PC-3 (cell line): ENCODE measurements at regions not wholly inside any gene's neighbourhood (a gene's known extent, or its start where the extent isn't known, plus 50 kb on each side); places are given as distances from the start of the nearest gene placed in this dataset.
A peak's percentile ranks its signal among the peaks of the same experiment; 100 is the strongest.

Experiments used
- ATAC-seq: fragments of 200-7000 bp; cut with Tn5 transposase; 2 replicates; pipeline ENCODE4 v1.9.1; 2020; ENCODE audit warnings: mild to moderate bottlenecking, moderate library complexity
- BruUV-seq: library from RNA; stranded (reverse); fragments of 400-500 nt; replicated peaks from 2 replicates; lab custom pipeline; 2021; lab: Mats Ljungman, UMichigan
- CTCF ChIA-PET: fragments of 300-600 bp; sonication (Branson Sonifier 250); formaldehyde crosslinking; loops from one replicate; lab custom pipeline; 2022; ENCODE audit warnings: antibody characterized with exemption; lab: Charles Lee
- POLR2A ChIA-PET: fragments of 300-600 bp; sonication (Branson Sonifier 250); formaldehyde crosslinking; loops from one replicate; lab custom pipeline; 2022; ENCODE audit warnings: antibody characterized with exemption; ENCODE audit not compliant: unreplicated experiment; lab: Charles Lee
- DNase-seq: peaks from one replicate; pipeline ENCODE4 v3.0.0-alpha.2; 2015
- H2AFZ ChIP-seq: fragments of 300-600 bp; sonication (generic); 2 replicates; pipeline ENCODE4 v1.6.0; 2016; ENCODE audit warnings: antibody characterized with exemption, low read length
- H3F3A ChIP-seq: fragments of 300-600 bp; sonication (generic); one replicate; pipeline ENCODE4 v1.6.0; 2017; ENCODE audit warnings: antibody characterized with exemption, low read length, control low read depth, mild to moderate bottlenecking; ENCODE audit not compliant: unreplicated experiment
- H3K27ac ChIP-seq: fragments of 300-600 bp; sonication (generic); 2 replicates; pipeline ENCODE4 v1.5.1; 2016; ENCODE audit warnings: mild to moderate bottlenecking, low read length
- H3K27me3 ChIP-seq: fragments of 300-600 bp; sonication (generic); 2 replicates; pipeline ENCODE4 v1.6.1; 2016; ENCODE audit warnings: low read length, mixed read lengths
- H3K36me3 ChIP-seq: fragments of 300-600 bp; sonication (generic); 2 replicates; pipeline ENCODE4 v1.6.1; 2016; ENCODE audit warnings: low read depth, mixed run types, low read length, mixed read lengths
- H3K4me1 ChIP-seq: fragments of 300-600 bp; sonication (generic); 2 replicates; pipeline ENCODE4 v1.5.1; 2016; ENCODE audit warnings: low read length; ENCODE audit not compliant: insufficient read depth
- H3K4me2 ChIP-seq: fragments of 300-600 bp; sonication (generic); 2 replicates; pipeline ENCODE4 v1.6.0; 2016; ENCODE audit warnings: low read length
- H3K4me3 ChIP-seq: fragments of 300-600 bp; sonication (generic); 2 replicates; pipeline ENCODE4 v1.5.1; 2016; ENCODE audit warnings: mild to moderate bottlenecking, low read length, mixed read lengths
- H3K79me2 ChIP-seq: fragments of 300-600 bp; sonication (generic); 2 replicates; pipeline ENCODE4 v1.6.1; 2017; ENCODE audit warnings: low read length, mixed read lengths
- H3K9ac ChIP-seq: fragments of 300-600 bp; sonication (generic); 2 replicates; pipeline ENCODE4 v1.6.0; 2016; ENCODE audit warnings: mild to moderate bottlenecking, low read length
- H3K9me2 ChIP-seq: fragments of 300-600 bp; sonication (generic); replicated peaks from 2 replicates; pipeline ENCODE4 v1.6.1; 2016; ENCODE audit warnings: mixed run types, low read length, mixed read lengths
- H3K9me3 ChIP-seq: fragments of 300-600 bp; sonication (generic); 2 replicates; pipeline ENCODE4 v1.6.1; 2016; ENCODE audit warnings: low read length, mixed read lengths
- H4K20me1 ChIP-seq: fragments of 300-600 bp; sonication (generic); 2 replicates; pipeline ENCODE4 v1.6.1; 2016; ENCODE audit warnings: low read length, mixed read lengths
- EZH2 ChIP-seq: fragments of 300-600 bp; sonication (generic); IDR thresholded peaks from one replicate; pipeline ENCODE4 v1.6.1; 2017; ENCODE audit warnings: antibody characterized with exemption, mild to moderate bottlenecking, low read length; ENCODE audit not compliant: unreplicated experiment
- EZH2phosphoT487 ChIP-seq: fragments of 300-600 bp; sonication (generic); IDR thresholded peaks from 2 replicates; pipeline ENCODE4 v1.6.1; 2018; ENCODE audit warnings: mild to moderate bottlenecking, antibody characterized with exemption, low read length, borderline replicate concordance
- intact Hi-C: fragments of 100-400 bp; cut with micrococcal nuclease; formaldehyde crosslinking; loops from 2 replicates; pipeline ENCODE4 v1.9.0; 2023
- TF ChIP-seq, protein P1 (sequence below): fragments of 300-600 bp; sonication (generic); conservative IDR thresholded peaks from 2 replicates; pipeline ENCODE4 v1.5.1; 2017; ENCODE audit warnings: antibody characterized with exemption, low read depth, mild to moderate bottlenecking, low read length

DNA sequence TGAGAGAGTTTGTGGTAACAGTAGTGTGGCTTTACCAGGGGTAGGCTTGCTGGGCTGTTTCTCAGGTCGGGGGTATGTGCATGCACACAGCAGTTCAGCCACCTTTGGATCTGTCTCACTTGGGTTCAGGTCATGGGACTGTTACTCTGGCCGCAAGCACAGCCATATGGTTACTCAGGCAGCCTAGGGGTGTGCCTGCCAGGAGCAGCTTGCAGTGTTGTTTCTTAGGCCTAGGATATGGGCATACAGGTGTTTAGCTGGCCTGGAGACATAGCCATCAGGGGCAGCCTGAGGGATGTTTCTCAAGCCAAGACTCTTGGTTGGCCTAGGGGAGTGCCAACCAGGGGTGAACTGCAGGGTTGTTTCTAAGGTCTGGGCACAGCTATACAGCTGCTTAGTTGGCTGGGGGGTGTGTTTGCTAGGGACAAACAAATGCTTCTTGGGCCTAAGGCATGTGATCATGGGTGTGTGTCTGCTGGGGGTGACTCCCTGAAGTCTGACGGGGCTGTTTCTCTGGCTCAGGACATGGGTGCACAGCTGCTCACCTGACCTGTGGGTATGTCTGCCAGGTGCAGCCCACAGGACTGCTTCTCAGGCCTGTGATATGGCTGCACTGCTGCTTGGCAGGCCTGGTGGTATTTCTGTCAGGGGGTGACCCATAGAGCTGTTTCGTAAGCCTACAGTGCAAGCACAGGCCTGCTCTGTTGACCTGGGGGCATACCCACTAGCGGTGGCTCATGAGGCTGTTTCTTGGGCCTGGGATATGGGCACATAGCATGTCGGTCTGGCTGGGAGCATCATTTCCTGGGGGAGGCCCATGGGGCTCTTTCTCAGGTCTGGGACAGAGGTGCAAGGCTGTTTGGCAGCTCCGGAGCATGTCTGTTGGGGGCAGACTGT is 168.0 kb upstream of the THRB start:
- no TSS peak for BruUV-seq
- no peaks in the 10 kb centered on the region for H3K9me3 ChIP-seq
- POLR2A ChIA-PET, result no interaction called here
- no peaks in the 10 kb centered on the region for H4K20me1 ChIP-seq
- no peak for DNase-seq
- CTCF ChIA-PET, result interaction anchor here (0.6 kb wide), 1 partner anchor 18 kb away, joined by 5 read pairs; no protein-coding TSS in a partner anchor
- peak; percentile 7; the same call in 1 of the 2 replicates for ATAC-seq
- no peak overlapping the region for H2AFZ ChIP-seq
- no peaks in the 10 kb centered on the region for H3K36me3 ChIP-seq
- no peaks in the 10 kb centered on the region for H3K9me2 ChIP-seq
- intact Hi-C loops, result no loop called here
- H3K27me3 ChIP-seq, result no peaks in the 10 kb centered on the region
- TF ChIP-seq EZH2phosphoT487, result no peak
- TF ChIP-seq, protein P1, sequence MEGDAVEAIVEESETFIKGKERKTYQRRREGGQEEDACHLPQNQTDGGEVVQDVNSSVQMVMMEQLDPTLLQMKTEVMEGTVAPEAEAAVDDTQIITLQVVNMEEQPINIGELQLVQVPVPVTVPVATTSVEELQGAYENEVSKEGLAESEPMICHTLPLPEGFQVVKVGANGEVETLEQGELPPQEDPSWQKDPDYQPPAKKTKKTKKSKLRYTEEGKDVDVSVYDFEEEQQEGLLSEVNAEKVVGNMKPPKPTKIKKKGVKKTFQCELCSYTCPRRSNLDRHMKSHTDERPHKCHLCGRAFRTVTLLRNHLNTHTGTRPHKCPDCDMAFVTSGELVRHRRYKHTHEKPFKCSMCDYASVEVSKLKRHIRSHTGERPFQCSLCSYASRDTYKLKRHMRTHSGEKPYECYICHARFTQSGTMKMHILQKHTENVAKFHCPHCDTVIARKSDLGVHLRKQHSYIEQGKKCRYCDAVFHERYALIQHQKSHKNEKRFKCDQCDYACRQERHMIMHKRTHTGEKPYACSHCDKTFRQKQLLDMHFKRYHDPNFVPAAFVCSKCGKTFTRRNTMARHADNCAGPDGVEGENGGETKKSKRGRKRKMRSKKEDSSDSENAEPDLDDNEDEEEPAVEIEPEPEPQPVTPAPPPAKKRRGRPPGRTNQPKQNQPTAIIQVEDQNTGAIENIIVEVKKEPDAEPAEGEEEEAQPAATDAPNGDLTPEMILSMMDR, result no peak
- TF ChIP-seq EZH2, result no peak
- no peaks in the 10 kb centered on the region for H3K79me2 ChIP-seq
- H3K4me2 ChIP-seq, result no peak overlapping the region
- H3F3A ChIP-seq, result peaks cover 4% of the 10 kb centered on the region
- no peak overlapping the region for H3K9ac ChIP-seq
- no peak overlapping the region for H3K27ac ChIP-seq
- no peak overlapping the region for H3K4me3 ChIP-seq
- H3K4me1 ChIP-seq, result peaks cover 17% of the 10 kb centered on the region

DNA sequence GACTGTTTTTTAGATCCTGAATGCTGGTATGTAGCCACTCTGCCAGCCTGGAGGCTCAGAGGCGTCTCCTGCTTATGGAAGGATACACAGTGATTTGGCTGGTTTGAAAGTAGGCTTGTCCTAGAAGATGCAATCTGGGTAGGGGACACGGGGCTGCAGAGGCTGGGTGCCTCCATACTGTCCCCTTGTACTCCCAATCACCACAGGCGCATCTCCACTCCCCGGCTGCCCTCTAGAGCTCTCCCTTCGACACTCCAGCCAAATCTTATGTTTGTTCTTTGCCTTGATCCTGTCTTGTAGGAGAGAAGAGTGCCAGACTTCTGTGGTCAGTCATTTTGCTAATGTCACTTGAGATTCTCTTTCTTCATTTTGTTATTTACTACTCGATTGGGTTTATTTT is 168.8 kb upstream of the THRB start:
- Histone ChIP-seq H3K9me3 (no peaks in the 10 kb centered on the region), H3K4me1 (peaks cover 10% of the 10 kb centered on the region), H3K27ac (no peak overlapping the region), H3K4me3 (no peak overlapping the region), H3F3A (no peaks in the 10 kb centered on the region), H3K27me3 (no peaks in the 10 kb centered on the region), H3K36me3 (no peaks in the 10 kb centered on the region), H2AFZ (no peak overlapping the region), H3K9me2 (no peaks in the 10 kb centered on the region), H3K79me2 (no peaks in the 10 kb centered on the region), H3K4me2 (no peak overlapping the region), H4K20me1 (no peaks in the 10 kb centered on the region), H3K9ac (no peak overlapping the region)
- TF ChIP-seq, protein P1, result no peak
- TF ChIP-seq EZH2phosphoT487 (no peak), EZH2 (no peak)
- DNase-seq, result no peak
- intact Hi-C loops, result no loop called here
- no peak for ATAC-seq
- CTCF ChIA-PET, result no interaction called here
- BruUV-seq, result no TSS peak
- POLR2A ChIA-PET, result no interaction called here

- POLR2A ChIA-PET, result no interaction called here
- no peak overlapping the region for H3K4me2 ChIP-seq
- no peaks in the 10 kb centered on the region for H4K20me1 ChIP-seq
- no peak overlapping the region for H3K9ac ChIP-seq
- no peaks in the 10 kb centered on the region for H3F3A ChIP-seq
- H3K9me3 ChIP-seq, result no peaks in the 10 kb centered on the region
- no peak for ATAC-seq
- TF ChIP-seq EZH2, result no peak
- no peak for TF ChIP-seq EZH2phosphoT487
- TF ChIP-seq, protein P1, result no peak
- no peak overlapping the region for H2AFZ ChIP-seq
- H3K27ac ChIP-seq, result no peak overlapping the region
- intact Hi-C loops, result no loop called here
- H3K9me2 ChIP-seq, result no peaks in the 10 kb centered on the region
- CTCF ChIA-PET, result no interaction called here
- no peak overlapping the region for H3K4me3 ChIP-seq
- H3K79me2 ChIP-seq, result no peaks in the 10 kb centered on the region
- no peaks in the 10 kb centered on the region for H3K27me3 ChIP-seq
- DNase-seq, result no peak
- H3K4me1 ChIP-seq, result no peaks in the 10 kb centered on the region
- BruUV-seq, result no TSS peak
- H3K36me3 ChIP-seq, result no peaks in the 10 kb centered on the region
Measured at GRCh38 chr3:24668039-24668438, 173.4 kb upstream of the THRB start.
